ENCODE measurements at regions not wholly inside any gene's neighbourhood (a gene's known extent, or its start where the extent isn't known, plus 50 kb on each side); places are given as distances from the start of the nearest gene placed in this dataset.
A peak's percentile ranks its signal among the peaks of the same experiment; 100 is the strongest.

DNA sequence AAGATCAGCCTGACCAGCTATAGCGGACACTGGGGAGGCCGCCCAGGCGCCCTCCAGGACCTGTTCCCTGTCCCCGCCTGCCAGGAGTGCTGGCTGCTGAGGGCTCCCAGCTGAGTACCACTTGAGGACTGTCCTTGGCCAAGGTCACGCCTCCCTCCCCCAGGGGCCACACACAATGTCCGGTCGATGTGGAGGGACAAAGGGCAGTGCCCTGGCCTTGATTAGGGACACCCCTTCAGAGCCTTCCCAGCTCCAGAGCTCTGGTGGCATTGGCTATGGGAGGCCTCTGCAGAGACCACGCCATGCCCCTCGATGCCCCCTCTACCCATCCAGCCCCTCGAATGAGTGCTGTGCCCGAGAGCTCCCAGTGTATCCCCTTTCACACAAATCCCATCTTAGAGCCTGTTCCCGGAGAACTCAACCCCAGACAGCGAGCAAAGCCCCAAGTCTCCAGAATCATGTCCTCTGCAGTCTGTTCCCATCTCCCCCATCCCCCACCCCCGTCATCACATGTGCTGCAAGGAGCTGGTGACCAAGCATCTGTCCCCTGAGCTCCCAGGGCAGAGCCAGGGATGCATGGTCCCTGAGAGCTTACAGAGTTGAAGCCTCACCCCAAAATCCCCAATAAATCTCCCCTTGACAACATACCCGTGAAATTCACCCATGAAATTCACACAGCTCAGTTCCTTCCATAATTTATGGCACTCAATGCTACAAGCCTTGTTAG is 158.9 kb downstream of the NUP210 start:
- no peak overlapping the region for H3K4me3 ChIP-seq (ENCODE audit: low read depth, low read length)
- TF ChIP-seq CTCF (IDR thresholded peaks at IDR 0.05; ENCODE audit: control insufficient read depth, extremely low read depth, insufficient read depth) = no peak
- DNase-seq (ENCODE audit: low read depth) = no peak

- peak; percentile 23; the same call in 1 of the 2 replicates for TF ChIP-seq CTCF (IDR thresholded peaks at IDR 0.05; ENCODE audit: control insufficient read depth, extremely low read depth, insufficient read depth)
- H3K4me3 ChIP-seq (ENCODE audit: low read depth, low read length) = no peak overlapping the region
- no peak for DNase-seq (ENCODE audit: low read depth)
Measured at GRCh38 chr3:13260259-13261103, 159.6 kb downstream of the NUP210 start.

DNA sequence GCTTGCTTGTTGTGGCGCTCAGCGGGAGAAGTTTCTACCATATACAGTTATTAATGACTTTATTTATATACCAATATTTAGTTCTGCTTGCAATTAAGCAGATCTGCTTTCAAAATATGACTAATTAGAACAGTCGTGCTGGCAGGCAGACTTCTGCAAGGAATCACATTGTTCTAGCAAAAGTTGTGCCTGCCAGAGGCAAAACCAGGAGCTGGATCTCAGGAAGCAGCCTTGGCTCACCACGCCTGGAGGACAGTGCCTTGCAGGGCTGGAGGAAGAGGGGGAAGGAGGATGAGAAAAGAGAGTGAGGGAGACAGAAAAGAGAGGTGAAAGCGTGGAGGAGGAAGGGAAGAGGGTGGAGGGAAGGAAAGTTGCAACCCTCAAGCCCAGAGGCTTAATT is 160.3 kb downstream of the NUP210 start:
- no peak for TF ChIP-seq CTCF (IDR thresholded peaks at IDR 0.05; ENCODE audit: control insufficient read depth, extremely low read depth, insufficient read depth)
- no peak overlapping the region for H3K4me3 ChIP-seq (ENCODE audit: low read depth, low read length)
- no peak for DNase-seq (ENCODE audit: low read depth)

GRCh38 chr3:13258986-13259514 is 161.1 kb downstream of the NUP210 start:
- no peak for DNase-seq (ENCODE audit: low read depth)
- H3K4me3 ChIP-seq (ENCODE audit: low read depth, low read length) = no peak overlapping the region
- TF ChIP-seq CTCF (IDR thresholded peaks at IDR 0.05; ENCODE audit: control insufficient read depth, extremely low read depth, insufficient read depth) = no peak

- H3K4me3 ChIP-seq (ENCODE audit: low read depth, low read length) = no peak overlapping the region
- no peak for TF ChIP-seq CTCF (IDR thresholded peaks at IDR 0.05; ENCODE audit: control insufficient read depth, extremely low read depth, insufficient read depth)
- DNase-seq (ENCODE audit: low read depth) = no peak
Measured at GRCh38 chr3:13258280-13258679, 161.8 kb downstream of the NUP210 start.

- no peak for TF ChIP-seq CTCF (IDR thresholded peaks at IDR 0.05; ENCODE audit: control insufficient read depth, extremely low read depth, insufficient read depth)
- H3K4me3 ChIP-seq (ENCODE audit: low read depth, low read length) = no peak overlapping the region
- DNase-seq (ENCODE audit: low read depth) = no peak
Measured at GRCh38 chr3:13257666-13258065, 162.5 kb downstream of the NUP210 start.
